Lower lobe of right lung (tissue), 2 donors: ENCODE measurements at regions not wholly inside any gene's neighbourhood (a gene's known extent, or its start where the extent isn't known, plus 50 kb on each side); places are given as distances from the start of the nearest gene placed in this dataset.

Experiments
- ATAC-seq, 2 donors: fragments of 200-7000 bp; cut with Tn5 transposase; one replicate each; pipeline ENCODE4 v1.9.1; 2020 to 2022; ENCODE audit warnings: mild to moderate bottlenecking in 2 of 2, moderate library complexity in 2 of 2
- DNase-seq: peaks from one replicate; pipeline ENCODE4 v3.0.0-alpha.2; 2020
- H3K27ac ChIP-seq: fragments of 200-600 bp; one replicate; pipeline ENCODE4 v1.8.0; 2022
- H3K27me3 ChIP-seq: fragments of 200-600 bp; one replicate; pipeline ENCODE4 v1.8.0; 2022; ENCODE audit warnings: low read depth
- H3K36me3 ChIP-seq: fragments of 200-600 bp; one replicate; pipeline ENCODE4 v1.8.0; 2022; ENCODE audit warnings: mild to moderate bottlenecking
- H3K4me1 ChIP-seq: fragments of 200-600 bp; one replicate; pipeline ENCODE4 v1.8.0; 2022
- H3K4me3 ChIP-seq: fragments of 200-600 bp; one replicate; pipeline ENCODE4 v1.8.0; 2022; ENCODE audit warnings: mild to moderate bottlenecking
- H3K9me3 ChIP-seq: fragments of 200-600 bp; one replicate; pipeline ENCODE4 v1.8.0; 2022
- intact Hi-C: fragments of 100-400 bp; cut with DNase I; formaldehyde crosslinking; loops from one replicate; pipeline ENCODE4 v1.11.0; 2022
- TF ChIP-seq, protein P1 (sequence below): fragments of 200-600 bp; IDR thresholded peaks from one replicate; pipeline ENCODE4 v1.8.0; 2022; ENCODE audit warnings: antibody characterized with exemption, mild to moderate bottlenecking
- donor health status: DM: no; HTN: yes; CAD: no; lungs with severe emphysema.

- Histone ChIP-seq H3K4me1 (no peaks in the 10 kb centered on the region), H3K27ac (no peak overlapping the region), H3K9me3 (no peaks in the 10 kb centered on the region), H3K36me3 (no peaks in the 10 kb centered on the region), H3K27me3 (peaks cover 4% of the 10 kb centered on the region), H3K4me3 (no peak overlapping the region)
- DNase-seq, result no peak
- TF ChIP-seq, protein P1, sequence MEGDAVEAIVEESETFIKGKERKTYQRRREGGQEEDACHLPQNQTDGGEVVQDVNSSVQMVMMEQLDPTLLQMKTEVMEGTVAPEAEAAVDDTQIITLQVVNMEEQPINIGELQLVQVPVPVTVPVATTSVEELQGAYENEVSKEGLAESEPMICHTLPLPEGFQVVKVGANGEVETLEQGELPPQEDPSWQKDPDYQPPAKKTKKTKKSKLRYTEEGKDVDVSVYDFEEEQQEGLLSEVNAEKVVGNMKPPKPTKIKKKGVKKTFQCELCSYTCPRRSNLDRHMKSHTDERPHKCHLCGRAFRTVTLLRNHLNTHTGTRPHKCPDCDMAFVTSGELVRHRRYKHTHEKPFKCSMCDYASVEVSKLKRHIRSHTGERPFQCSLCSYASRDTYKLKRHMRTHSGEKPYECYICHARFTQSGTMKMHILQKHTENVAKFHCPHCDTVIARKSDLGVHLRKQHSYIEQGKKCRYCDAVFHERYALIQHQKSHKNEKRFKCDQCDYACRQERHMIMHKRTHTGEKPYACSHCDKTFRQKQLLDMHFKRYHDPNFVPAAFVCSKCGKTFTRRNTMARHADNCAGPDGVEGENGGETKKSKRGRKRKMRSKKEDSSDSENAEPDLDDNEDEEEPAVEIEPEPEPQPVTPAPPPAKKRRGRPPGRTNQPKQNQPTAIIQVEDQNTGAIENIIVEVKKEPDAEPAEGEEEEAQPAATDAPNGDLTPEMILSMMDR, result no peak
- intact Hi-C loops, result no loop called here
- no peak for ATAC-seq
Observed at GRCh38 chr11:134565343-134565891, 153.4 kb upstream of the B3GAT1 start.

DNA sequence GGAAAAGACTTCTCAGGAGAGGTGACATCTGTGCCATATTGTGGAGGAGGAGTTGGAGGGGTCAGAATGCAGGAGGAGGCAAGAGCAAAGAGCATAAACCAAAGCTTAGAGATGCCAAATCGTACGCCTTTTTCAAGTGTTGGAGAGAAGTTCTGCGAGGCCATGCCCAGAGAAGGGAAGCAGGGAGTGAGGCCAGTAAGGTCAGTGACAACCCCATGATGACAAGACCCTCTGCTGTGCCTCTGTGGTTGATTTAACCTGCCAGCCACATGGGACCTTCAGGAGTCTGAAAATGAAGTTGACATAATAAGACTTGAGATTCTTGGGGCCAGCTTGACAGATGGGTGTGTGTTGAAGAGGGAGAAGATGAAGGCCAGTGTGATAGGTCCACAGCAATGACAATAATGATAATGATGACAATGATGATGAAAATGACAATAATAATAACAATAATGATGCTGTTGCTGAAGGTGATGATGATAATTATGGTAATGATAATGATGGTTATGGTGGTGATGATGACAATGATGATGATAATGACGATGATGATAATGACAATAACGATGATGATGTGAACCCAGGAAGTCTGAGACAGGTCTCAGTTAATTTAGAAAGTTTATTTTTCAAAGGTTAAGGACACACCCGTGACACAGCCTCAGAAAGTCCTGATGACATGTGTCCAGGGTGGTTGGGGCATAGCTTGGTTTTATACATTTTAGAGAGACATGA lies 152.6 kb upstream of the B3GAT1 start:
- DNase-seq (no peak), ATAC-seq (no peak)
- Histone ChIP-seq H3K27me3 (peaks cover 9% of the 10 kb centered on the region), H3K4me1 (no peaks in the 10 kb centered on the region), H3K27ac (no peak overlapping the region), H3K36me3 (no peaks in the 10 kb centered on the region), H3K9me3 (no peaks in the 10 kb centered on the region), H3K4me3 (no peak overlapping the region)
- TF ChIP-seq, protein P1, result no peak
- intact Hi-C loops, result no loop called here

GRCh38 chr11:134562941-134563471 lies 151.0 kb upstream of the B3GAT1 start:
- Histone ChIP-seq H3K36me3 (no peaks in the 10 kb centered on the region), H3K4me3 (no peak overlapping the region), H3K4me1 (no peaks in the 10 kb centered on the region), H3K27ac (no peak overlapping the region), H3K9me3 (no peaks in the 10 kb centered on the region), H3K27me3 (peaks cover 9% of the 10 kb centered on the region)
- DNase-seq (no peak), ATAC-seq (no peak)
- TF ChIP-seq, protein P1, result no peak
- intact Hi-C loops, result no loop called here

- ATAC-seq (no peak), DNase-seq (no peak)
- no peak overlapping the region for H3K27ac ChIP-seq
- H3K9me3 ChIP-seq, result no peaks in the 10 kb centered on the region
- no peaks in the 10 kb centered on the region for H3K4me1 ChIP-seq
- H3K27me3 ChIP-seq, result peaks cover 9% of the 10 kb centered on the region
- TF ChIP-seq, protein P1, result no peak
- intact Hi-C loops, result no loop called here
- H3K36me3 ChIP-seq, result no peaks in the 10 kb centered on the region
- no peak overlapping the region for H3K4me3 ChIP-seq
Observed at GRCh38 chr11:134562196-134562595, 150.2 kb upstream of the B3GAT1 start.

DNA sequence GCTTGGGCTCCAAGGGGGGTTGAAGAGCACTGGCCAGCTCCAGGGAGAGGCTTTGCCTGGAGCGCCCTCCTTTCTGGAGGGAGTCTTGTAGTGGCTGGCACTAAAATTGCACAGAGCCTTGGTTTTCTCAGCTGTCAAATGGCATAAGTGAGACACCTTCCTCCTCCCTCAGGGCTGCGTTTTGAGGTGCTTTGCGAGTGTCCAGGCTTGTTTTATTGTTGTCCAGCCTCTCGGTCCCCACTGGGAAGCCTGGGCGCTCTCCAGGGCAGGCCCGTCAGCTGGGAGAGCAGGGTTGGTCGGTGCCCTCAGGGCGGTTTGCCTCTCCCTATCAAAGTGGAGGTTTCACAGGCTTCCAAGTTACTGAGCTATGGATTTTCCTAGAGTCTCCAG lies 149.3 kb upstream of the B3GAT1 start:
- intact Hi-C loops, result no loop called here
- H3K27ac ChIP-seq, result no peak overlapping the region
- no peak overlapping the region for H3K4me3 ChIP-seq
- peaks cover 9% of the 10 kb centered on the region for H3K27me3 ChIP-seq
- H3K9me3 ChIP-seq, result no peaks in the 10 kb centered on the region
- TF ChIP-seq, protein P1, result no peak
- no peaks in the 10 kb centered on the region for H3K4me1 ChIP-seq
- no peak for DNase-seq
- ATAC-seq, result no peak
- H3K36me3 ChIP-seq, result no peaks in the 10 kb centered on the region
